GM10248 (cell line): ENCODE measurements at regions not wholly inside any gene's neighbourhood (a gene's known extent, or its start where the extent isn't known, plus 50 kb on each side); places are given as distances from the start of the nearest gene placed in this dataset.

ENCODE experiments used
- CTCF ChIA-PET: fragments of 300-600 bp; sonication (Branson Sonifier 250); formaldehyde crosslinking; extraction: SDS; loops from one replicate; lab custom pipeline; 2021; ENCODE audit warnings: antibody characterized with exemption; lab: Yijun Ruan, JAX
- POLR2A ChIA-PET: fragments of 350-650 bp; sonication (Branson Sonifier 250); formaldehyde crosslinking; extraction: SDS; loops from one replicate; lab custom pipeline; 2020; ENCODE audit warnings: antibody characterized with exemption; lab: Yijun Ruan, JAX
- DNase-seq: peaks from one replicate; pipeline ENCODE4 v3.0.0; 2012; ENCODE audit errors: extremely low spot score
- TF ChIP-seq, protein P1 (sequence below): IDR thresholded peaks from 2 replicates; pipeline ENCODE4 v1.5.1; 2012; ENCODE audit warnings: mild to moderate bottlenecking, low read depth; ENCODE audit errors: extremely low read depth, missing control alignments, control extremely low read depth

GRCh38 chr3:83655083-83655482 is 1303.7 kb upstream of the CADM2 start:
- TF ChIP-seq, protein P1, sequence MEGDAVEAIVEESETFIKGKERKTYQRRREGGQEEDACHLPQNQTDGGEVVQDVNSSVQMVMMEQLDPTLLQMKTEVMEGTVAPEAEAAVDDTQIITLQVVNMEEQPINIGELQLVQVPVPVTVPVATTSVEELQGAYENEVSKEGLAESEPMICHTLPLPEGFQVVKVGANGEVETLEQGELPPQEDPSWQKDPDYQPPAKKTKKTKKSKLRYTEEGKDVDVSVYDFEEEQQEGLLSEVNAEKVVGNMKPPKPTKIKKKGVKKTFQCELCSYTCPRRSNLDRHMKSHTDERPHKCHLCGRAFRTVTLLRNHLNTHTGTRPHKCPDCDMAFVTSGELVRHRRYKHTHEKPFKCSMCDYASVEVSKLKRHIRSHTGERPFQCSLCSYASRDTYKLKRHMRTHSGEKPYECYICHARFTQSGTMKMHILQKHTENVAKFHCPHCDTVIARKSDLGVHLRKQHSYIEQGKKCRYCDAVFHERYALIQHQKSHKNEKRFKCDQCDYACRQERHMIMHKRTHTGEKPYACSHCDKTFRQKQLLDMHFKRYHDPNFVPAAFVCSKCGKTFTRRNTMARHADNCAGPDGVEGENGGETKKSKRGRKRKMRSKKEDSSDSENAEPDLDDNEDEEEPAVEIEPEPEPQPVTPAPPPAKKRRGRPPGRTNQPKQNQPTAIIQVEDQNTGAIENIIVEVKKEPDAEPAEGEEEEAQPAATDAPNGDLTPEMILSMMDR: no peak
- POLR2A ChIA-PET: no interaction called here
- no peak for DNase-seq
- CTCF ChIA-PET: no interaction called here

DNA sequence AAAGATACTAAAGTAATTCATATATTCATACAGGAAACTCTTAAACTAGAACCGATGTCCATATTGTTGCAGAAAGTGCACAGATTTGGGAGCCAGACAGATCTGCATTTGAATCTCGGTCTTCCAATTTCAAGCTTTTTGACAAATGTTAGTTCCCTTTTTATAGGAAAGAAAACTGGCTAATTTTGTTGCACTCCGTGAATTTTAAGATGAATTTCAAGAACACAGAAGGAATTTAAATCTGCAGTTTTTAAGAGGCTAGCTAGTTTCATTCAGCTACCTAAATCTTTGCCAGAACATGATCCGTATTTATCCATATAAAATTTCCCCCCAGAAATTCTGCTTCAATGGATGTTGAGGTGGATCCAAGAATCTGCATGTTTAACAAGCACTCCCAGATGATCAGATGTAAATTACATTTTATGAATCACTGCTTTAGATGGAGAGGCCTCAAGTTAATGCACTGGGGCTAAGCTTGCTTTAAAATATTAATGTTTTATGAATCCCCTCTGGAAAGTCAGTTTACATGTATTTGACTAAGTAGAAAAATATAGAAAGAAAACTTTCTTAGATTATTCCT is 1296.3 kb upstream of the CADM2 start:
- ChIA-PET POLR2A (no interaction called here), CTCF (no interaction called here)
- TF ChIP-seq, protein P1: no peak
- no peak for DNase-seq

- TF ChIP-seq, protein P1: no peak
- ChIA-PET POLR2A (no interaction called here), CTCF (no interaction called here)
- no peak for DNase-seq
Measured at GRCh38 chr3:83670416-83670815, 1288.4 kb upstream of the CADM2 start.

- TF ChIP-seq, protein P1: no peak
- CTCF ChIA-PET: no interaction called here
- DNase-seq: no peak
- POLR2A ChIA-PET: no interaction called here
Measured at GRCh38 chr3:83683937-83684598, 1274.7 kb upstream of the CADM2 start.

DNA sequence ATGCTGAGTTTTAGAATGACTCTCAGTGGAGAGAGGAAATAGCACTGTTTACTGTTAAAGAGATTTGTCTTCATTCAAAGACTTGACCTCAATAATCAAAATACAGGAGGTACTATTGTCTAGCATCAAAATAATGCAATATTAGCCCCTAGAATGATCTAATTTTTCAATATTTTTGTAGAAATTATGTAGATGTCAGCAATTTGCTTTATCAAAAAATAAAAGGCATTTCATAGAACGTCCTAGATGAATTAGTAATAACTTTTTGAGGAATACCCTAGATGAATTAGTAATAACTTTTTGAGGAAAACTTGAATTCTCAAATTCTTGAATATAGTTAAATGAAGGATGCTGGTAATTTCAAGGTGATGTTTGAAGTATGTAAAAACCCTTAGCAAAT is 1252.1 kb upstream of the CADM2 start:
- DNase-seq: no peak
- ChIA-PET POLR2A (no interaction called here), CTCF (no interaction called here)
- TF ChIP-seq, protein P1: no peak

DNA sequence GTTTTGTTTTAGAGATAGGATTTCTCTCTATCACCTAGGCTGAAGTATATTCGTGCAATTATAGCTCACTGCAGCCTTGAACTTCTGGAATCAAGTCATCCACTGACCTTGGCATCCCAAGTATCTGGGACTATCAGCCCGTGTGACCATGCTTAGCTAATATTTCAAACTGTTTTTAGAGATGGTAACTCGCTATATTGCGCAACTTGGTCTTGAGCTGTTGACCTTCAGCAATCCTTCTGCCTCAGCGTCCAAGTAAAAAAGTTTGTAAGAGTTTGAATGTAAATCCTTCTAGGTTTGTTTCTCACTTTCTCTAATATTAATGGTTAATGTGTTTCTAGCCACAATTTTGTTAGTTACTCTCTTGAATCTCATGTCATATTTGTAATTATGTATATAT is 1243.5 kb upstream of the CADM2 start:
- DNase-seq: no peak
- ChIA-PET CTCF (no interaction called here), POLR2A (no interaction called here)
- TF ChIP-seq, protein P1: no peak
